HG03159 (cell line): ENCODE measurements at regions not wholly inside any gene's neighbourhood (a gene's known extent, or its start where the extent isn't known, plus 50 kb on each side); places are given as distances from the start of the nearest gene placed in this dataset.
"Not testable (repeated sequence)": the region's sequence is repeated elsewhere in the genome, so short reads cannot be mapped to it uniquely, and the experiment has no call there.

ENCODE experiments used
- ATAC-seq: cut with Tn5 transposase; IDR thresholded peaks from one replicate; pipeline ENCODE4 v1.9.1; 2021; ENCODE audit warnings: mild to moderate bottlenecking, moderate library complexity; ENCODE audit not compliant: unreplicated experiment

GRCh38 chr3:178200316-178200715, 335.9 kb upstream of the KCNMB2 start:
- no peak for ATAC-seq

GRCh38 chr3:178201714-178202113, 334.5 kb upstream of the KCNMB2 start:
- no peak for ATAC-seq

DNA sequence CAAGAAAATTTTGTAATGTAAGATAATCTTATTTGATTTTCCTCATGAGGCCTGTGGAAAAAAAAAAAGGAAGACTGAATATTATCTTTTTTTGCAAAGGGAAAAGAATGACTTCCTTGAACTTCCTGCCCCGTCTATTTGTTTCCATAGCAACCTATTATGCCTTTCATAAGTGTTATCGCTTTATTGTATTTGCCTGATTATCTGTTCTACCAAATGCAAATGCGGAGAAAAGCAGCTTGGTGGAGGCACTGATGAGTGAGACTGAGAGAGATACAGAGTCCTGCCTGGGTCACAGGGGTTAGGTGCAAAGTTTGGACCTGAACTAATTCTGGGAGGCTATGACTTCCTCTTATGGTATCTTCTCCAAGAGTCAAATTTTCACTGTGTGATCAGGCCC, 334.0 kb upstream of the KCNMB2 start:
- ATAC-seq, result no peak

DNA sequence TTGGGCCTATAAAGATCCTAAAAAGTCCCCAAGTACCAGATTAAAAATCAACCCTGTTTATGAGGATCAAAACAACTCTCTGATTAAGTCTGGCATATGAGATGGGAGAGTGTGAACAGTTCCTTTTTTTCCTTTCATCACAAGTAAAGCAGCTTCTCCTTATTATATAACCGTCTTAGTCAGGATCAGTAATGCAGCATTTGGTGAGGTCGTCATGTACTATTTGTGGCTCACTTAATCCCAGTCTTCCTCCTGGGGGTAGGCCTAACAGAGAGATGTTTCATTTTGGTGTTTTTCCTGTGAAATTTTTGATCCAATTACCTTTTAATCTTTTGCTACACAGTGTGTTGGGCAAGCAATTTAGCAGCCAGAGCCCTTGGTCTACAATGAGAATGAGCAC, 333.1 kb upstream of the KCNMB2 start:
- ATAC-seq, result no peak

DNA sequence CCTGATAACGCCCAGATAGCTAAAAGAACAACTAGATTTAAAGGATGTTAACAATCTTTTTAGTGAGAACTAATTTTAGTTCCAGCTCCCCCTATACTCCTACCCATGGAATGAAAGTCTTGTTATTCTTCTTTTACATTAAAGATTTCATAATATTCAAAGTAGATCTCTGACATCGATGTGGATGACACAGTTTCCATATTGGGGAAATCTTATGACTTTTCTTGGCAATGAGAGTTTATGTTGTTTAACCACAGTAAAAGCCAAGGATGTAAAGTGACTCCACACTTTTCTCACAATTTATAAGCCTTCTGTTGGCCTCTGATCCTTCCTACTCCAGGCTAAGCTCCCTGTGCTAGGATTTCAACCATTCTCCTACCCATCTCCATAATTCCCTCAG, 332.6 kb upstream of the KCNMB2 start:
- ATAC-seq, result no peak

- ATAC-seq, result no peak
Measured at GRCh38 chr3:178205740-178206139, 330.5 kb upstream of the KCNMB2 start.

DNA sequence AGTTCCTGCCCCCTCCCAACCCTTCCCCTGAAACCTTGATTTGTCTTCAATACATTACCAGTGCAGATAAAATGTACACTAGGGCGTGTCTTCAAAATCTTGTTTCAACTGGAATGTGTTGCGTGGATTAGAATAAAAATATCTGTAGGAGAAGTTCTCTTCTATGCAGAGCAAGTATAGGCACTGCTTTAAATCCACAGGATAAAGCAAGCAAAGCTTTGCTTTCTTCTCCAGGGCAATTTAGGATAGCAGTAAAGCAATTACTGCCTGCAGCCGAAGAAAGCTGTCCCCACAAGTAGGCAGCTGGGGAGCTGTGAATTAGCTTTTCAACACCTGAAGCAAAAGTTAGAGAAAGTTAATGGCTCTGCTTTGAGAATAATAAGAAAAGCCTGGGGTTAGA, 329.7 kb upstream of the KCNMB2 start:
- no peak for ATAC-seq

- ATAC-seq, result not testable (repeated sequence)
Measured at GRCh38 chr3:178207161-178207560, 329.1 kb upstream of the KCNMB2 start.

DNA sequence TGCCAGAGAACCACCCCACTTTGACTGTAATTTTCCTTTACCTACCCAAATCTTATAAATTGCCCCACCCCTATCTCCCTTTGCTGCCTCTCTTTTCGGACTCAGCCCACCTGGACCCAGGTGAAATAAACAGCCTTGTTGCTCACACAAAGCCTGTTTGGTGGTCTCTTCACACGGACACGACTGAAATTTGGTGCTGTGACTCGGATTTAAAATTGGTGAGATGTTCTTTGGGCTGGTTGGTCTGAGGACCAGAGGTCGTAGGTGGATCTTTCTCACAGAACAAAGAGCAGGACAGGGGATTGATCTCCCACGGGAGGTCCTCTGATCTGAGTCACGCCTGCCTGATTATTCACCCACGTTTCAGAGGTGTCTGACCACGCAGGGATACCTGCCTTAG, 328.6 kb upstream of the KCNMB2 start:
- not testable (repeated sequence) for ATAC-seq

DNA sequence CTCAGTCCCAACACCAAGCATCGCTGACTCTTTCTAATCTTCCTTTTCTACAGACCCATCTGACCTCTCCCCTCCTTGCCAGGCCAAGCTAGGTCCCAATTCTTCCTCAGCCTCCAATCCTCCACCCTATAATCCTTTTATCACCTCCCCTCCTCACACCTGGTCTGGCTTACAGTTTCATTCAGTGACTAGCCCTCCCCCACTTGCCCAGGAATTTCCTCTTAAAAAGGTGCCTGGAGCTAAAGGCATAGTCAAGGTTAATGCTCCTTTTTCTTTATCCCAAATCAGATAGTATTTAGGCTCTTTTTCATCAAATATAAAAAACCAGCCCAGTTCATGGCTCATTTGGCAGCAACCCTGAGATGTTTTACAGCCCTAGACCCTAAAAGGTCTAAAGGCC, 327.1 kb upstream of the KCNMB2 start:
- not testable (repeated sequence) for ATAC-seq

DNA sequence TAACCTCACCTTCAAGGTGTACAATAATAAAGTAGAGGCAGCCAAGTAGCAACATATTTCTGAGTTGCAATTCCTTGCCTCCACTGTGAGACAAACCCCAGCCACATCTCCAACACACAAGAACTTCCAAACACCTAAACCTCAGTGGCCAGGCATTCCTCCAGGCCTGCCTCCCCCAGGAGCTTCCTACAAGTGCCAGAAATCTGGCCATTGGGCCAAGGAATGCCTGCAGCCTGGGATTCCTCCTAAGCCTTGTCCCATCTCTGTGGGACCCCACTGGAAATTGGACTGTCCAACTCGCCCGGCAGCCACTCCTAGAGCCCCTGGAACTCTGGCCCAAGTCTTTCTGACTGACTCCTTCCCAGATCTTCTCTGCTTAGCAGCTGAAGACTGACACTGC, 326.6 kb upstream of the KCNMB2 start:
- ATAC-seq, result not testable (repeated sequence)

DNA sequence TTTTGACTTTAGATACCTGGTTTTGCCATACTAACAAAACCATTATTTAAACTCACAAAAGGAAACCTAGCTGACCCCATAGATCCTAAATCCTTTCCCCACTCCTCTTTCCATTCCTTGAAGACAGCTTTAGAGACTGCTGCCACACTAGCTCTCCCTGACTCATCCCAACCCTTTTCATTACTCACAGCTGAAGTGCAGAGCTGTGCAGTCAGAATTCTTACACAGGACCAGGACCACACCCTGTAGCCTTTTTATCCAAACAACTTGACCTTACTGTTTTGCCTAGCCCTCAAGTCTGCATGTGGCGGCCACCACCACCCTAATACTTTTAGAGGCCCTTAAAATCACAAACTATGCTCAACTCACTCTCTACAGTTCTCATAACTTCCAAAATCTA, 325.1 kb upstream of the KCNMB2 start:
- ATAC-seq, result not testable (repeated sequence)

DNA sequence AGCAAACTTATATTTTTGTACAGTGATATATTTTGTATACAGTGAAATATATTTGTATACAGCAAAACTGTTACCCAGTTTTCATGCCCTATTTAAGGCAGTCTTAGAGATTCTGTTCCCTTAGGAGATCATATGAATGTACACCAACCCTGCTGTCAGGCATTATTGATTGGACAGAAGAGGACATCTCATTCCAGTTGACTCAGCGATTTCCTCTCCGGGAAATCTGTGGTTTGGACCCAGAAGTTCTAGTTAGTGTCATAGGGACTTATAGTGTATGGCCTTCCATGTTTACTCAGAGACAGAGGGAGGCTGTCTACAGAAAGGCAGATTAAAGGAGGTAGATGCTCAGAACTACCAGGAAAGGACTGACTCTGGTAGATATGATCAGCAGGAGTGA, 318.8 kb upstream of the KCNMB2 start:
- ATAC-seq, result no peak

- no peak for ATAC-seq
Measured at GRCh38 chr3:178218231-178218630, 318.0 kb upstream of the KCNMB2 start.

GRCh38 chr3:178219661-178220060, 316.6 kb upstream of the KCNMB2 start:
- ATAC-seq, result not testable (repeated sequence)

DNA sequence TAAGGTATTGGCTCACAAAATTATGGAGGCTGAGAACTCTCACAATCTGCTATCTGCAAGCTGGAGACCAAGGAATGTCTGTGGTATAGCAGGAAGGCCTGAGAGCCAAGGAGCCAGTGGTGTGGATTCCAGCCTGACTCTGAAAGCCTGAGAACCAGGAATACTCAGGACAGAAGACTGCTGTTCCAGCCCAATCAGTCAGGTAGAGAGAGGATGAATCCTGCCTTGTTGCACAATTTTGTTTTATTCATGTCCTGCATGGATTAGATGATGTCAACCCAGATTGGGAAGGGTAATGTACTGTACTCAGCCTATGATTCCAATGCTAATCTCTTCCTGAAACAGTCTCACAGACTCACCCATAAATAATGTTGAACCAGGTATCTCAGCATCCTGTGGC, 312.4 kb upstream of the KCNMB2 start:
- ATAC-seq, result no peak

DNA sequence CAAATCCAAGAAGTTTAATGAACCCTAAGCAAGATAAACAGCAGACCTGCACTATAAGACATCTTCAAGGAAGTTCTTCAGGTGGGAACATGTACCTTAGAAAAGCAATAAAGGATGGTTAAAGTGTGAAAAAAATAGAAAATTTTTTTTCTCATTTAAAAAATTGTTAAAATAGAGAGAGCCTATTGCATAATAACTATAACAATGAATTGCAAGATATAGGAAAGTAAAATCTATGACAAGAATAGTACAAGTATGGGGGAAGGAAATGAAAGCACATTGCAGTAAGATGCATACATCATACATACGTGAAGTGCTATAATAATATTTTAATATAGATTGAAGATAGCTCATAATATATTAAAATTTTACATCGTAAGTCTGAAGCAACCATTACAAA, 310.1 kb upstream of the KCNMB2 start:
- no peak for ATAC-seq

DNA sequence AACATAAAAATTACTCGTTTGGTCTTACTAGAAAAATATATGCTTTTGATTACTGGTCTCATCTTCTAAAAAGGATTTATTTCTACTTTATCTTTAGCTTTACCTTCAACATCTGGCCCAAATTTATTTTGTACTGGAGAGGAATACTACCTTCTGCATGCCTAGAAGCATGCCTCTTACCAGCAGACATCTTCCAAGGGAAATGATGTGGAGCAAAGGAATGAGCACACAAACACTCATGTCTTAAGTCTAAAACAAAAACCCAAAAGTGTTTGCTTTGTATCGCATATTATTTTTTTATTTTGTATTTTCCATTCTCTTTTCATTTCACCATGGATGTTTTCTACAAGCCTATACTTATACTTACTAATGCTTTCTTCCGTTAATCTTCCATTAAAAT, 304.6 kb upstream of the KCNMB2 start:
- ATAC-seq, result no peak

DNA sequence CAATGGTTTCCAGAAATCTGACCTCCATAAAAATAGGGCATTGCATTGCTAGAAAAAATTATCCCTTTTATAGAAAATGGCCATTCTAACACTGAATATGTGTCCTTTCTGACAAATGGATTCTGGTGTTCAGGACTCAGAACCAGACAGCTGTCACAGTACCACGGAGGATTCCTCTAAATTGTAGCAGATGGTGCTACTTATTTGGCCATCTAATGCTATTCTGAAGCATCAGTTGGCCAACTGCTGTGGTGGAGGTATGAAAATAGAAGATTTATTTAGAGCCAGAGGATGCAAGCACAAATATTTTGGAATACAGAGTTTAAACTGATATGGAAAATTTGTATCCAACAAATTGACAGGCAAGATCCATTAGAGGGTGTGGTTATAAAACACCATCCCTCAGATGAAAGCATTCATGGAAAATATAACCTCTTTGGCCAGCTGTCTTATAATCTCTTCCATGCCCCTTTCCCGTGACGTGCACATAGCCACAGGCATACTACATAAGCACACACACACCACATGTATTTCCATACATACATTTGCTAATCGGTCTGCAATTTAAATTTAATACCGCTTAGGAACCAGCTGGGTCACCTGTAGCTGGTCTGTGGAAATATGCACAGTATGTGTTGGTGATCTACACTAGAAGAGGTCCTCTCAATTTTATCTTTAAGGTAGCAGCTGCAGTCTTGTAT, 302.7 kb upstream of the KCNMB2 start:
- ATAC-seq, result no peak

DNA sequence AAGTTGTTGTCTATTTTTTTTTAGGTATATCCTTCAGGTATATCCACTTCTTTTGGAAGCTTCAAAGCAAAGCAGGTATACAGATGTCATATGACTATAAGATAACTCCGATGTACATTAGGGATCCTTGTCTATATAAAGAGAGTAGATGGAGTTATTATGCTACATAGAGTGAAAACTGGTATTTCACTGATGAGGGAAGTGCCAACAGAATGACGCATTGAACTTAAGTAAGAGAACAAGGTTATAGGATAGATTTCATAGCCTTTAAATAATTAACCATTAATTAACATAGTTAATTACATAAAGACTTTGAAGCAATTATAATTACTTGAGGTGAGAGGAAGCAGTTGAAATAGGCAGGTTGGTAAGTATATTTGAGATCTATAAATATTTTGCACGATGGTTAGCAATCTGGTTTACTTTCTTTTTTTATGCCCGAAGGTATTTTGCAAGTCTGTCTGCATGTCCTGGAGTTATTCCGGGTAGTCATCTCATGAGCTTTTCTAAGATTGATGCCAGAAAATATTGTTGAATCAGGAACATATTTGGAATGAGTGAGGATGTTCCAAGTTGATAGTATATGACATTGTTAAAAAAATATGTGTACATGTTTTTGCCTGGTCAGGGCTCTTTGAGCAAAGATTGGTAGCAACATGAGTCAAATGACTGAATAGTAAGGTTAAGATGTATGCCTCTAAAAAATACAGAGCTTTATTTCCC, 299.5 kb upstream of the KCNMB2 start:
- ATAC-seq, result no peak

- ATAC-seq, result no peak
Measured at GRCh38 chr3:178238179-178238578, 298.1 kb upstream of the KCNMB2 start.
